Keratinocyte (primary cell): ENCODE measurements at regions not wholly inside any gene's neighbourhood (a gene's known extent, or its start where the extent isn't known, plus 50 kb on each side); places are given as distances from the start of the nearest gene placed in this dataset.
A peak's percentile ranks its signal among the peaks of the same experiment; 100 is the strongest.

Source experiments
- DNase-seq: peaks from one replicate; pipeline ENCODE4 v3.0.0-alpha.2; 2011; ENCODE audit warnings: low read depth, missing footprints, low spot score
- FAIRE-seq: peaks from 2 replicates; lab custom pipeline; 2011; peaks lifted over from hg19 to GRCh38; lab: Jason Lieb, UNC
- H2AFZ ChIP-seq: 2 replicates; pipeline ENCODE4 v1.6.0; 2012; ENCODE audit warnings: low read length, control low read depth, inconsistent platforms; ENCODE audit not compliant: control insufficient read depth
- H3K27ac ChIP-seq: 2 replicates; pipeline ENCODE4 v1.5.1; 2011; ENCODE audit warnings: low read length; ENCODE audit not compliant: control insufficient read depth, insufficient read depth
- H3K27me3 ChIP-seq: 3 replicates; pipeline ENCODE4 v1.6.0; 2011; ENCODE audit warnings: low read length; ENCODE audit not compliant: control insufficient read depth, insufficient read depth; ENCODE audit errors: extremely low read depth
- H3K36me3 ChIP-seq, 2 experiments: 2 replicates in 1 of 2; 3 replicates in 1 of 2; pipeline ENCODE4 v1.5.1; 2011; ENCODE audit warnings: low read length in 2 of 2, mild to moderate bottlenecking in 1 of 2; ENCODE audit not compliant: control insufficient read depth in 2 of 2, insufficient read depth in 2 of 2; ENCODE audit errors: extremely low read depth in 1 of 2
- H3K4me1 ChIP-seq: 3 replicates; pipeline ENCODE4 v1.5.1; 2011; ENCODE audit warnings: low read length; ENCODE audit not compliant: control insufficient read depth, insufficient read depth; ENCODE audit errors: extremely low read depth
- H3K4me2 ChIP-seq: 3 replicates; pipeline ENCODE4 v1.6.0; 2011; ENCODE audit warnings: low read depth, low read length; ENCODE audit not compliant: control insufficient read depth, insufficient read depth; ENCODE audit errors: extremely low read depth
- H3K4me3 ChIP-seq, 3 experiments: fragments of 200-600 bp in 1 of 3; sonication (generic) in 1 of 3; 2 replicates in 2 of 3; 3 replicates in 1 of 3; pipeline ENCODE4 v1.5.1; 2011 to 2016; ENCODE audit warnings: low read length in 3 of 3, mild to moderate bottlenecking in 3 of 3, control low read depth in 2 of 3, inconsistent platforms in 1 of 3, low read depth in 1 of 3, mixed read lengths in 1 of 3, mixed run types in 1 of 3, moderate library complexity in 1 of 3; ENCODE audit not compliant: control insufficient read depth in 2 of 3, insufficient read depth in 2 of 3; ENCODE audit errors: extremely low read depth in 1 of 3
- H3K79me2 ChIP-seq: 2 replicates; pipeline ENCODE4 v1.6.0; 2012; ENCODE audit warnings: low read length; ENCODE audit not compliant: control insufficient read depth, insufficient read depth
- H3K9ac ChIP-seq: 3 replicates; pipeline ENCODE4 v1.6.0; 2011; ENCODE audit warnings: low read length; ENCODE audit not compliant: control insufficient read depth, insufficient read depth; ENCODE audit errors: extremely low read depth
- H3K9me1 ChIP-seq: 3 replicates; pipeline ENCODE4 v1.6.0; 2011; ENCODE audit warnings: low read length; ENCODE audit not compliant: control insufficient read depth, insufficient read depth; ENCODE audit errors: extremely low read depth
- H3K9me3 ChIP-seq: 2 replicates; pipeline ENCODE4 v1.5.1; 2012; ENCODE audit warnings: low read depth, low read length; ENCODE audit not compliant: control insufficient read depth
- H4K20me1 ChIP-seq: 3 replicates; pipeline ENCODE4 v1.6.0; 2011; ENCODE audit warnings: low read length; ENCODE audit not compliant: control insufficient read depth, insufficient read depth; ENCODE audit errors: extremely low read depth
- EZH2 ChIP-seq: IDR thresholded peaks from one replicate; pipeline ENCODE4 v1.6.1; 2012; ENCODE audit warnings: inconsistent platforms, mild to moderate bottlenecking, low read length, moderate library complexity
- dilution Hi-C: fragments of 300-500 bp; cut with MboI; formaldehyde crosslinking; loops from one replicate; pipeline ENCODE4 v1.7.0; 2020; ENCODE audit warnings: low sequenced_read_pairs; ENCODE audit not compliant: extremely low pct_ligation_motif_present
- TF ChIP-seq, protein P1 (sequence below), 3 experiments: IDR thresholded peaks in 1 of 3; conservative IDR thresholded peaks in 1 of 3; optimal IDR thresholded peaks in 1 of 3; 2 replicates in 2 of 3; 3 replicates in 1 of 3; pipeline versions ENCODE3 to v1.5.1; 2011; ENCODE audit warnings: low read length in 3 of 3, mild to moderate bottlenecking in 3 of 3, moderate library complexity in 2 of 3, control low read depth in 1 of 3, inconsistent platforms in 1 of 3; ENCODE audit not compliant: insufficient read depth in 2 of 3; ENCODE audit errors: extremely low read depth in 1 of 3

DNA sequence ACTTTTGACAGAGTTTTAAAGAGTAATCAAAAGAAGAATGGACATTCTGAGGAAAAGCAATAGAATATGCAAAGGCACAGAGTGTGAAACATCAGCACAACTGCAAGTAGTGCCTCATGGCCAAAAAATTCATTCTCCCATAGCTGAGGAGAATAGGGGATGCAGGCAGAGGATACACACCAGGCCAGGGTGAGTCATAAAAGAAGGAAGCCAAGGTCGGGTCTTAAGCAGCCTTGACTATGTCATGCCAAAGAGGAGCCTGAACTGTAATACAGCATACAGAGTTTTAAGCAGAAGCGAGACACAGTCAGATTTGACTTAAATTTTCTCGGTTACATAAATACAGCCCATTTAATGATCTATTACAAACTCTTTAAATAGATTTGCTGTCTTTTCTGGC lies 165.0 kb downstream of the LNPK start:
- dilution Hi-C loops = no loop called here
- H3K27ac ChIP-seq = no peak overlapping the region
- H3K36me3 ChIP-seq = no peaks in the 10 kb centered on the region

DNA sequence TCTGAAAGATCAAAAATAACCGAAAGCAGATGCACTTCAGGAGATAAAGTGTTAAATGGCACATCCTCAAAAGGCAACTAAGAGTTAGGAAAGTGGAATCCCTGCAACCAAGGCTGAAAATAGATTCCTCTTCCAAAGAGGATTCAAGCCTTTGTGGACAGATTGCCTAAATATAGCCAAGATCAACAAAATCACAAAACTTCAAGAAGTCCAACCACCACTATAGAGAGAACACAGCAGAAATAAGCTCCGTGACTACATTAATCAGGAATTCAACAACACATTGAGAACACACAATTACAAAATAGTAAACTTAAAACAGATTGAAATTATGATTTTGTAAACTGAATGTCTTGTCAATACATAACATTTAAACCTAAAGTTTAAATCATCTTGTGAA lies 165.7 kb downstream of the LNPK start:
- FAIRE-seq (no peak), DNase-seq (no peak)
- no peak overlapping the region for H3K9ac ChIP-seq
- H3K9me1 ChIP-seq = no peaks in the 10 kb centered on the region
- peaks cover 8% of the 10 kb centered on the region for H3K4me1 ChIP-seq
- H3K4me2 ChIP-seq = no peak overlapping the region
- dilution Hi-C loops = no loop called here
- H3K36me3 ChIP-seq = no peaks in the 10 kb centered on the region
- TF ChIP-seq, protein P1, sequence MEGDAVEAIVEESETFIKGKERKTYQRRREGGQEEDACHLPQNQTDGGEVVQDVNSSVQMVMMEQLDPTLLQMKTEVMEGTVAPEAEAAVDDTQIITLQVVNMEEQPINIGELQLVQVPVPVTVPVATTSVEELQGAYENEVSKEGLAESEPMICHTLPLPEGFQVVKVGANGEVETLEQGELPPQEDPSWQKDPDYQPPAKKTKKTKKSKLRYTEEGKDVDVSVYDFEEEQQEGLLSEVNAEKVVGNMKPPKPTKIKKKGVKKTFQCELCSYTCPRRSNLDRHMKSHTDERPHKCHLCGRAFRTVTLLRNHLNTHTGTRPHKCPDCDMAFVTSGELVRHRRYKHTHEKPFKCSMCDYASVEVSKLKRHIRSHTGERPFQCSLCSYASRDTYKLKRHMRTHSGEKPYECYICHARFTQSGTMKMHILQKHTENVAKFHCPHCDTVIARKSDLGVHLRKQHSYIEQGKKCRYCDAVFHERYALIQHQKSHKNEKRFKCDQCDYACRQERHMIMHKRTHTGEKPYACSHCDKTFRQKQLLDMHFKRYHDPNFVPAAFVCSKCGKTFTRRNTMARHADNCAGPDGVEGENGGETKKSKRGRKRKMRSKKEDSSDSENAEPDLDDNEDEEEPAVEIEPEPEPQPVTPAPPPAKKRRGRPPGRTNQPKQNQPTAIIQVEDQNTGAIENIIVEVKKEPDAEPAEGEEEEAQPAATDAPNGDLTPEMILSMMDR (optimal IDR thresholded peaks at IDR 0.05 in 1 of 3, IDR thresholded peaks at IDR 0.05 in 1 of 3, conservative IDR thresholded peaks at IDR 0.05 in 1 of 3; ENCODE audit: extremely low read depth in 1 of 3, insufficient read depth in 2 of 3, low read length in 3 of 3) = no peak
- TF ChIP-seq EZH2 = no peak
- no peaks in the 10 kb centered on the region for H3K9me3 ChIP-seq
- no peaks in the 10 kb centered on the region for H3K27me3 ChIP-seq
- no peaks in the 10 kb centered on the region for H3K79me2 ChIP-seq
- no peak overlapping the region for H2AFZ ChIP-seq
- no peak overlapping the region for H3K27ac ChIP-seq
- no peak overlapping the region for H3K4me3 ChIP-seq
- no peaks in the 10 kb centered on the region for H4K20me1 ChIP-seq

More for the DNA sequence above, 165.0 kb downstream of the LNPK start:
- Histone ChIP-seq H3K79me2 (no peaks in the 10 kb centered on the region), H3K9ac (no peak overlapping the region), H4K20me1 (no peaks in the 10 kb centered on the region), H3K4me3 (no peak overlapping the region), H3K27me3 (no peaks in the 10 kb centered on the region), H2AFZ (no peak overlapping the region), H3K4me1 (peaks cover 8% of the 10 kb centered on the region), H3K9me1 (no peaks in the 10 kb centered on the region), H3K4me2 (no peak overlapping the region), H3K9me3 (no peaks in the 10 kb centered on the region)
- DNase-seq (peak; percentile 17), FAIRE-seq (peak; percentile 71)
- TF ChIP-seq EZH2 = no peak
- TF ChIP-seq, protein P1 (optimal IDR thresholded peaks at IDR 0.05 in 1 of 3, IDR thresholded peaks at IDR 0.05 in 1 of 3, conservative IDR thresholded peaks at IDR 0.05 in 1 of 3; ENCODE audit: extremely low read depth in 1 of 3, insufficient read depth in 2 of 3, low read length in 3 of 3) = no peak
